Uterus (tissue), 3 donors: ENCODE measurements at regions not wholly inside any gene's neighbourhood (a gene's known extent, or its start where the extent isn't known, plus 50 kb on each side); places are given as distances from the start of the nearest gene placed in this dataset.

Source experiments
- DNase-seq, 2 donors: peaks; one replicate each; pipeline ENCODE4 v3.0.0-alpha.2; 2019 to 2020
- H3K27ac ChIP-seq, 2 donors: fragments of 200-600 bp; sonication (generic); 1 replicate in 1 of 2; 2 replicates in 1 of 2; pipeline ENCODE4 v1.5.1; 2016 to 2018
- H3K27me3 ChIP-seq, 2 donors: fragments of 200-600 bp; sonication (generic); one replicate each; pipeline ENCODE4 v1.5.1; 2018 to 2019; ENCODE audit warnings: control low read depth in 1 of 2
- H3K36me3 ChIP-seq, 2 donors: fragments of 200-600 bp; sonication (generic); one replicate each; pipeline ENCODE4 v1.5.1; 2019; ENCODE audit warnings: control low read depth in 1 of 2
- H3K4me1 ChIP-seq, 2 donors: fragments of 200-600 bp; sonication (generic); one replicate each; pipeline ENCODE4 v1.5.1; 2018 to 2019; ENCODE audit warnings: control low read depth in 1 of 2
- H3K4me3 ChIP-seq, 2 donors: fragments of 200-600 bp; sonication (generic); 1 replicate in 1 of 2; 2 replicates in 1 of 2; pipeline ENCODE4 v1.5.1; 2018 to 2019; ENCODE audit warnings: mild to moderate bottlenecking in 1 of 2
- H3K9me3 ChIP-seq, 2 donors: fragments of 200-600 bp; sonication (generic); one replicate each; pipeline ENCODE4 v1.5.1; 2019; ENCODE audit warnings: control low read depth in 1 of 2
- POLR2A ChIP-seq, 2 donors: fragments of 450-650 bp; IDR thresholded peaks; one replicate each; pipeline ENCODE4 v1.6.1; 2016; ENCODE audit warnings: antibody characterized with exemption in 2 of 2, mild to moderate bottlenecking in 1 of 2, moderate library complexity in 1 of 2
- intact Hi-C: fragments of 100-400 bp; cut with DNase I; formaldehyde crosslinking; loops from one replicate; pipeline ENCODE4 v1.15.1; 2023; ENCODE audit warnings: low total_unique reads
- TF ChIP-seq, protein P1 (sequence below), 4 experiments: fragments of 200-600 bp in 2 of 4; fragments of 450-650 bp in 2 of 4; sonication (generic) in 2 of 4; IDR thresholded peaks; one replicate each; pipeline ENCODE4 v1.5.1; 2016 to 2019; ENCODE audit warnings: antibody characterized with exemption in 4 of 4, mild to moderate bottlenecking in 2 of 4, moderate library complexity in 1 of 4
- donor health status: DM: yes; HTN: yes; CAD: no.

- Histone ChIP-seq H3K9me3 (no peaks in the 10 kb centered on the region), H3K27me3 (no peaks in the 10 kb centered on the region), H3K4me3 (no peak overlapping the region), H3K27ac (peak overlapping the region; percentile 17 to 57), H3K36me3 (no peaks in the 10 kb centered on the region), H3K4me1 (no peaks in the 10 kb centered on the region)
- intact Hi-C loops = no loop called here
- no peak for DNase-seq
- TF ChIP-seq POLR2A (IDR thresholded peaks at IDR 0.05) = no peak
- TF ChIP-seq, protein P1, sequence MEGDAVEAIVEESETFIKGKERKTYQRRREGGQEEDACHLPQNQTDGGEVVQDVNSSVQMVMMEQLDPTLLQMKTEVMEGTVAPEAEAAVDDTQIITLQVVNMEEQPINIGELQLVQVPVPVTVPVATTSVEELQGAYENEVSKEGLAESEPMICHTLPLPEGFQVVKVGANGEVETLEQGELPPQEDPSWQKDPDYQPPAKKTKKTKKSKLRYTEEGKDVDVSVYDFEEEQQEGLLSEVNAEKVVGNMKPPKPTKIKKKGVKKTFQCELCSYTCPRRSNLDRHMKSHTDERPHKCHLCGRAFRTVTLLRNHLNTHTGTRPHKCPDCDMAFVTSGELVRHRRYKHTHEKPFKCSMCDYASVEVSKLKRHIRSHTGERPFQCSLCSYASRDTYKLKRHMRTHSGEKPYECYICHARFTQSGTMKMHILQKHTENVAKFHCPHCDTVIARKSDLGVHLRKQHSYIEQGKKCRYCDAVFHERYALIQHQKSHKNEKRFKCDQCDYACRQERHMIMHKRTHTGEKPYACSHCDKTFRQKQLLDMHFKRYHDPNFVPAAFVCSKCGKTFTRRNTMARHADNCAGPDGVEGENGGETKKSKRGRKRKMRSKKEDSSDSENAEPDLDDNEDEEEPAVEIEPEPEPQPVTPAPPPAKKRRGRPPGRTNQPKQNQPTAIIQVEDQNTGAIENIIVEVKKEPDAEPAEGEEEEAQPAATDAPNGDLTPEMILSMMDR (IDR thresholded peaks at IDR 0.05) = no peak
Measured at GRCh38 chr5:93107805-93108520, 473.1 kb downstream of the NR2F1-AS1 start.

- intact Hi-C loops = no loop called here
- Histone ChIP-seq H3K36me3 (no peaks in the 10 kb centered on the region), H3K27ac (peak overlapping the region; percentile 41 to 57), H3K4me3 (no peak overlapping the region), H3K27me3 (no peaks in the 10 kb centered on the region), H3K4me1 (no peaks in the 10 kb centered on the region), H3K9me3 (no peaks in the 10 kb centered on the region)
- no peak for DNase-seq
- TF ChIP-seq, protein P1 (IDR thresholded peaks at IDR 0.05) = no peak
- no peak for TF ChIP-seq POLR2A (IDR thresholded peaks at IDR 0.05)
Measured at GRCh38 chr5:93107141-93107540, 473.9 kb downstream of the NR2F1-AS1 start.

GRCh38 chr5:93101661-93102060 is 479.4 kb downstream of the NR2F1-AS1 start:
- no peak for DNase-seq
- TF ChIP-seq, protein P1 (IDR thresholded peaks at IDR 0.05) = no peak
- no peak for TF ChIP-seq POLR2A (IDR thresholded peaks at IDR 0.05)
- H3K27me3 ChIP-seq = no peaks in the 10 kb centered on the region
- intact Hi-C loops = no loop called here
- peaks cover 0 to 9% of the 10 kb centered on the region in 2 donors for H3K4me1 ChIP-seq
- H3K36me3 ChIP-seq = no peaks in the 10 kb centered on the region
- H3K9me3 ChIP-seq = no peaks in the 10 kb centered on the region
- no peak overlapping the region for H3K4me3 ChIP-seq
- H3K27ac ChIP-seq = peak overlapping the region in 1 of 2 donors; percentile 19

- intact Hi-C loops = no loop called here
- no peak for TF ChIP-seq POLR2A (IDR thresholded peaks at IDR 0.05)
- TF ChIP-seq, protein P1 (IDR thresholded peaks at IDR 0.05) = no peak
Measured at GRCh38 chr5:93100976-93101375, 480.0 kb downstream of the NR2F1-AS1 start.

DNA sequence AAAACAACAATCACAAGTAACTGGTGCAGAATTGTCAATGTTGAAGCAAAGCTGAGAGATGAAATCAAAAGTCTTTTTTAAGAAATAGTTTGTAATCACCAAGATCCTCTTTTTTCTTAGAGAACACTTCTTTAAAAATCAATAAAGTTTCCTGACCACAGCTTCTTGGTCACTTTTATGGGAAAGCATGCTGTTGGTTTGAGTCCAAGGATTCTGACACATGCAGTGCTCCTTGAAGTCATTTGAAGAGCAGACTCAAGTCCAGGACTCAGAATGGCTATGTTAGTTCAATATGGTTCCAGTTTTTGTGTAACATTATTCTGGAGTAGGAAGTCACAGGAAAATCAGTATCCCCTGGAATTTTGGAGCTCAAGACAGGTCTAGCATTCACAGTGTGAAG is 480.6 kb downstream of the NR2F1-AS1 start:
- Histone ChIP-seq H3K4me1 (peaks cover 0 to 9% of the 10 kb centered on the region in 2 donors), H3K9me3 (no peaks in the 10 kb centered on the region), H3K27me3 (no peaks in the 10 kb centered on the region), H3K4me3 (no peak overlapping the region), H3K27ac (peak overlapping the region; percentile 23 to 54), H3K36me3 (no peaks in the 10 kb centered on the region)
- DNase-seq = no peak
- TF ChIP-seq POLR2A (IDR thresholded peaks at IDR 0.05) = no peak
- TF ChIP-seq, protein P1 (IDR thresholded peaks at IDR 0.05) = no peak
- intact Hi-C loops = no loop called here

More at GRCh38 chr5:93100976-93101375, 480.0 kb downstream of the NR2F1-AS1 start:
- H3K9me3 ChIP-seq = no peaks in the 10 kb centered on the region
- H3K36me3 ChIP-seq = no peaks in the 10 kb centered on the region
- no peak overlapping the region for H3K4me3 ChIP-seq
- H3K4me1 ChIP-seq = peaks cover 0 to 9% of the 10 kb centered on the region in 2 donors
- DNase-seq = peak in 1 of 2 donors; percentile 24
- H3K27me3 ChIP-seq = no peaks in the 10 kb centered on the region
- H3K27ac ChIP-seq = peak overlapping the region; percentile 9 to 54
